Gastroesophageal sphincter (tissue), 4 donors: ENCODE measurements at regions not wholly inside any gene's neighbourhood (a gene's known extent, or its start where the extent isn't known, plus 50 kb on each side); places are given as distances from the start of the nearest gene placed in this dataset.

Source experiments
- ATAC-seq: fragments of 150-250 bp; one replicate; pipeline ENCODE4 v1.9.1; 2016; ENCODE audit warnings: mild to moderate bottlenecking, moderate library complexity
- H3K27ac ChIP-seq, 4 donors: fragments of 200-600 bp; sonication (generic) in 3 of 4; 1 replicate in 3 of 4; 2 replicates in 1 of 4; pipeline ENCODE4 v1.5.1; 2016 to 2019
- H3K27me3 ChIP-seq: fragments of 200-600 bp; sonication (generic); one replicate; pipeline ENCODE4 v1.5.1; 2019
- H3K36me3 ChIP-seq, 2 donors: fragments of 200-600 bp; sonication (generic); one replicate each; pipeline ENCODE4 v1.5.1; 2019; ENCODE audit warnings: control low read depth in 1 of 2
- H3K4me1 ChIP-seq, 3 donors: fragments of 200-600 bp; sonication (generic); 1 replicate in 2 of 3; 2 replicates in 1 of 3; pipeline ENCODE4 v1.5.1; 2016 to 2019; ENCODE audit warnings: control low read depth in 2 of 3
- H3K4me3 ChIP-seq, 2 donors: fragments of 200-600 bp; sonication (generic); one replicate each; pipeline ENCODE4 v1.5.1; 2019; ENCODE audit warnings: mild to moderate bottlenecking in 1 of 2, moderate library complexity in 1 of 2
- H3K9me3 ChIP-seq, 3 donors: fragments of 200-600 bp; sonication (generic); one replicate each; pipeline ENCODE4 v1.5.1; 2017 to 2019; ENCODE audit warnings: control low read depth in 2 of 3
- CTCF ChIP-seq, 4 experiments: fragments of 200-600 bp in 2 of 4; fragments of 450-650 bp in 2 of 4; sonication (generic) in 1 of 4; IDR thresholded peaks; one replicate each; pipeline ENCODE4 v1.5.1; 2017 to 2019; ENCODE audit warnings: antibody characterized with exemption in 4 of 4, mild to moderate bottlenecking in 2 of 4, moderate library complexity in 2 of 4
- EP300 ChIP-seq: sonication (generic); formaldehyde crosslinking; IDR thresholded peaks from one replicate; pipeline ENCODE4 v1.6.1; 2017; ENCODE audit warnings: antibody characterized with exemption, mild to moderate bottlenecking
- POLR2A ChIP-seq, 2 donors: fragments of 450-650 bp; IDR thresholded peaks; one replicate each; pipeline ENCODE4 v1.6.1; 2017; ENCODE audit warnings: antibody characterized with exemption in 2 of 2, mild to moderate bottlenecking in 2 of 2, moderate library complexity in 1 of 2
- POLR2AphosphoS5 ChIP-seq: sonication (generic); formaldehyde crosslinking; IDR thresholded peaks from one replicate; pipeline ENCODE4 v1.6.1; 2017; ENCODE audit warnings: antibody characterized with exemption
- WGBS, 2 donors: methylation state at CpG; one replicate each; pipeline ENCODE4 v1.1.5; 2018; ENCODE audit warnings: low coverage in 1 of 2; 5-methylcytosine and 5-hydroxymethylcytosine counted together

- peaks cover 0 to 12% (median 0%) of the 10 kb centered on the region in 3 donors for H3K9me3 ChIP-seq
- WGBS, 2 donors = 30% methylated on average over 2 of the region's 8 CpGs; no CpG with 5 or more reads in 1 of the 2 donors
- ATAC-seq = no peak
- no peaks in the 10 kb centered on the region for H3K27me3 ChIP-seq
- no peak overlapping the region for H3K27ac ChIP-seq
- TF ChIP-seq POLR2A (IDR thresholded peaks at IDR 0.05) = no peak
- no peak for TF ChIP-seq POLR2AphosphoS5
- TF ChIP-seq CTCF (IDR thresholded peaks at IDR 0.05) = no peak
- TF ChIP-seq EP300 = no peak
- H3K4me3 ChIP-seq = no peak overlapping the region
- no peaks in the 10 kb centered on the region for H3K4me1 ChIP-seq
- no peaks in the 10 kb centered on the region for H3K36me3 ChIP-seq
Observed at GRCh38 chr5:2892466-2893000, 141.1 kb upstream of the IRX2 start.

- 89 to 100% methylated on average over 3 of the region's 3 CpGs for WGBS, 2 donors
- Histone ChIP-seq H3K9me3 (peaks cover 0 to 12% (median 0%) of the 10 kb centered on the region in 3 donors), H3K4me3 (no peak overlapping the region), H3K27ac (no peak overlapping the region), H3K4me1 (no peaks in the 10 kb centered on the region), H3K36me3 (no peaks in the 10 kb centered on the region), H3K27me3 (no peaks in the 10 kb centered on the region)
- TF ChIP-seq EP300 = no peak
- TF ChIP-seq CTCF (IDR thresholded peaks at IDR 0.05) = no peak
- no peak for TF ChIP-seq POLR2AphosphoS5
- no peak for TF ChIP-seq POLR2A (IDR thresholded peaks at IDR 0.05)
- ATAC-seq = no peak
Observed at GRCh38 chr5:2891781-2892180, 140.3 kb upstream of the IRX2 start.

- no peak overlapping the region for H3K27ac ChIP-seq
- H3K4me3 ChIP-seq = no peak overlapping the region
- no peaks in the 10 kb centered on the region for H3K27me3 ChIP-seq
- TF ChIP-seq POLR2AphosphoS5 = no peak
- no peak for TF ChIP-seq EP300
- no peak for TF ChIP-seq CTCF (IDR thresholded peaks at IDR 0.05)
- TF ChIP-seq POLR2A (IDR thresholded peaks at IDR 0.05) = no peak
- H3K9me3 ChIP-seq = peaks cover 0 to 12% (median 0%) of the 10 kb centered on the region in 3 donors
- H3K4me1 ChIP-seq = no peaks in the 10 kb centered on the region
- no peak for ATAC-seq
- WGBS, 2 donors = 80 to 100% methylated on average over 1 to 12 of the region's 14 CpGs
- no peaks in the 10 kb centered on the region for H3K36me3 ChIP-seq
Observed at GRCh38 chr5:2890011-2890410, 138.5 kb upstream of the IRX2 start.

GRCh38 chr5:2888520-2889060, 137.1 kb upstream of the IRX2 start:
- Histone ChIP-seq H3K9me3 (peaks cover 0 to 12% (median 0%) of the 10 kb centered on the region in 3 donors), H3K27me3 (no peaks in the 10 kb centered on the region)
- WGBS, 2 donors = 85 to 94% methylated on average over 2 to 3 of the region's 5 CpGs

More at GRCh38 chr5:2888520-2889060, 137.1 kb upstream of the IRX2 start:
- TF ChIP-seq EP300 = no peak
- TF ChIP-seq POLR2A (IDR thresholded peaks at IDR 0.05) = no peak
- no peak for TF ChIP-seq POLR2AphosphoS5
- no peak for TF ChIP-seq CTCF (IDR thresholded peaks at IDR 0.05)
- H3K4me3 ChIP-seq = no peak overlapping the region
- no peaks in the 10 kb centered on the region for H3K36me3 ChIP-seq
- no peak overlapping the region for H3K27ac ChIP-seq
- no peak for ATAC-seq
- H3K4me1 ChIP-seq = no peaks in the 10 kb centered on the region
